ACHN (cell line): ENCODE measurements at regions not wholly inside any gene's neighbourhood (a gene's known extent, or its start where the extent isn't known, plus 50 kb on each side); places are given as distances from the start of the nearest gene placed in this dataset.
"Not testable (repeated sequence)": the region's sequence is repeated elsewhere in the genome, so short reads cannot be mapped to it uniquely, and the experiment has no call there.

ENCODE experiments used
- DNase-seq: peaks from one replicate; pipeline ENCODE4 v3.0.0-alpha.2; 2015
- in situ Hi-C: cut with HindIII; loops from 2 replicates; pipeline ENCODE4 v1.10.0; 2017; ENCODE audit warnings: low sequenced_read_pairs, low pct_ligation_motif_present, low pct_unique_long_range_greater_than_20kb

DNA sequence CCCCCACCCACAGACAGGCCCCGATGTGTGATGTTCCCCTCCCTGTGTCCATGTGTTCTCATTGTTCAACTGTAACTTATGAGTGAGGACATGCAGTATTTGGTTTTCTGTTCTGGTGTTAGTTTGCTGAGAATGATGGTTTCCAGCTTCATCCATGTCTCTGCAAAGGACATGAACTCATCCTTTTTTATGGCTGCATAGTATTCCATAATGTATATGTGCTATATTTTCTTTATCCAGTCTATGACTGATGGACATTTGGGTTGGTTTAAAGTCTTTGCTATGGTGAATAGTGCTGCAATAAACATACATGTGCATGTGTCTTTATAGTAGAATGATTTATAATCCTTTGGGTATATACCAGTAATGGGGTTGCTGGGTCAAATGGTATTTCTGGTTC lies 194.1 kb upstream of the CXCL12 start:
- DNase-seq, in situ Hi-C loops: not testable (repeated sequence)

DNA sequence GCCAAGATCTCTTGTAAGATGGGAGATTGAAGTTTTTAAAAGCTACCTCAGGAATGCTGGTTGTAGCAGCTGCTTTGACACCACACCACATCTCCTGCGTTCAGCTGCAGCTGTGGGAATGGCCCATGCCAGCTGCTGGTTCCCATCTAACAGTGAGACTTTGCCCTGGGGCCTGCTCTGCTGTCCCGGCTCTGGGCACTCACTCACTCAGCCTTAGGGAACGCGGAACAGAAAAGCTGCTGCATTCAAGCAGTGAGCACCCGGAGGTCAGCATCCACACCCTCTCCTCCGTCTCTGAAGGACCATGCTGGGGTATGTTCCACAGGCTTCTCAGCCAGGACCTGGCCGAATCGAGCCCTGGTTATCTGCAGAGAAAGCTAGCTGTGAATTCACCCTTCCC lies 197.1 kb upstream of the CXCL12 start:
- in situ Hi-C loops, result no loop called here
- no peak for DNase-seq

DNA sequence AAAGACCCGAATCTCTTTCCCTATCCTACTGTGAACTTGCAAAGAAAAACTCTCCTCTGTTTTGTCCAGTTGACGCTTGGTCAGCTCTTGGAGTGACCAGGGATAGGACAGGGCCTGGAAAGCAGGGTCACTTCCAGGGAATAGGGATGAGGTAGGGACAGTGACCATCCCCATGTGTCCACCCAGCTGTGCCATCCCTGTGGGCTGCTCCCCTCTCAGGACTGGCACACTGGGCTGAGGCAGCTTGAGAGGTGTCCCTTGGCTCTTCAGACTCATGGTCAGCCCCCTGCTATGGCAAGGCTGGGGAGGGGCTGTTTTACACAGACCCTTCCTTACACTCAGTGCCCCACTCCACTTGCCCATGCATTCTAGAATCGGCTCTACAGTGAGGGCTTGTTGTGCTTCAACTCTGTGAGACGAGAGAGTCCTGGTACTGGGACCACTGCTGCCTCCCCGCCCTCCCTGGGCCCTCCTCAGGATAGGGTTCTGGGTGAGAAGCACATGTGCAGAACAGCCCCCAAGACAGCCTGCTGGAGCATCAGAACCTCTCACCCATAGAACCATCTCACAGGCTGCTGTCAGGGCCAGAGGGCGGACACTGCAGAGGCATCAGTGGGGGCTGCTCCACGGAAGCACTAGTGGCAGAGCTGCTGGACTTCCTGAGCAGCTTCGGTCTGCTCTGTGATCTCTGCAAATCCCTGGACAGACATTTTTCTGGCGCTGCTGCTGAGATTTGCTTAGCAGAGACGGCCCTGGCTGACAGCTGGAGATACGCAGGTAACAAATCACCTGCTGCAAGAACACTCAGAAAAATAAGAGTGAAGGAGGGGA lies 202.8 kb upstream of the CXCL12 start:
- DNase-seq, result no peak
- in situ Hi-C loops, result no loop called here

DNA sequence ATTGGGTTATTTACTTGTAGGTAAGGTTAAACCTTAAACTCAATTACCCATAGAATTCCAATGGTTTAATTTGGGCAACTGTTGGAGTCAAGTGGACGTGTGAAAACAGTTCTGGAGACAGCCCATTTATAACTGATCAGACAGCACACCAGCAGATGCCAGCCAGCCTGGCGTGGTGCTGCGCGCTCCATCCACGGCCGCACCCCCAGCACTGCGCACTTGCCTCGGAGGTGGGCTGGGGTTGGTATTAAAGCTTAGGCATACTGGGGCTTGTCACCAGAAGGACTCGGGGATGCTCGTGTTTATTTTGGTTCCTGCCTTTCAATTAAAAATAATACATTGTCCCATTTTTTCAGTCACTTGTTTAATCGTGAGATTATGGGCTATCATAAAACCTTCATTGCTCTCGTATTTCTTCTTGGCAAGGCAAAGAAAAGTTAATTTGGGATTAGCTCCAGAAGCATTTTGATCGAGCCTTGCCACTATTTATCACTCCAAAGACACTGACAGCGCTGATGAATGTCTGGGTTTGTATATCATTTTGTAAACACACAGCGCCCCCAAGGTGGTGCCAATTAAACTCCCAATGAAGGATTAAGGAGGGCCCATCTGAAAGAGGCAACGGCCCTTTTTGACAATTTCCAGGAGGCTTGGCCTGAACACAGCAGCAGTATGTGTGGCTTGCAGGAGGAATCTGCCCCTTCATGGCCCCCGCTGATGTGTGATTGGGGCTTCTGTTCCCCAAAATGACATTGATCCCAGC lies 204.5 kb upstream of the CXCL12 start:
- in situ Hi-C loops, result no loop called here
- DNase-seq, result no peak

DNA sequence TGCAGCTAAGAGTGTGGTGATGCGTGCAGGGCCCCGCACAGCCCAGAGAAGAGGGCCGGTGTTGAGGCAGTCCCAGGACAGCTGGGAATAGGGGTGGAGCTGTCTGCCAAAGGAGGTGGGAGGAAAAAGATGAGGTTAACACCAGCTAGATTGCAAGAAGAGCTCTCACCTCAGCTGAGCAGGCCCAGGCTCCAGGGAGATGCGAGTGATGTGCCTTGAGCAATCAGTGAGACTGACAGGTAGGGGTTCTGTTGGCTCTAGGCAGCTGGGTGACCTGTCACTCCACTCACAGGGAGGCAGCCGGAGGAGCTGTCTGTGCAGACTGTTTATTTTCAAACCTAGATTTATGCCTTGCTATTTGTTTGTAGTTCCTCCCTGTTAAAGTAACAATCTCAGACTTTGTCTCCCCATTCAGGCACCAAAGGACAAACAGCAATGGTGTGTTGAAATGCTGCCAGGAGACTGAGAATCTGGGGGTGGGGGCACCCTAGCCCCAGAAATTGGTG lies 205.1 kb upstream of the CXCL12 start:
- in situ Hi-C loops, result no loop called here
- no peak for DNase-seq

DNA sequence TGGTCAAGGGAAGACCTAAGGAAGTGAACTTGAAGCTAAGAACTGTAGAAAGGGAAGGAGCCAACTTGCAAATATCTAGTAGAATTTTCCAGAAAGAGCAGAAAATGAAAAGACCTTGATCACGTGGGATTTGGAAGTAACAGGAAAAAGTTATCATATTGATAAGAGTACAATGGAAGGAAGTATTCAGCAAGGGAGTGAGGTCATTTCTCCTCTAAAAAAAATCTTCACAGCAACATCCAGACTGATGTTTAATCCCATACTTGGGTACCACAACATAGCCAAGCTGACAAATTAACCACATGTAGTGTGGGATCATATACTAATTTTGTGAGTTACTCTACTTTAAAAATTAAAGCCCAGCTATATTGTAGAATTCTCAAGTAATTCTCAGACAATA lies 207.0 kb upstream of the CXCL12 start:
- in situ Hi-C loops, result no loop called here

DNA sequence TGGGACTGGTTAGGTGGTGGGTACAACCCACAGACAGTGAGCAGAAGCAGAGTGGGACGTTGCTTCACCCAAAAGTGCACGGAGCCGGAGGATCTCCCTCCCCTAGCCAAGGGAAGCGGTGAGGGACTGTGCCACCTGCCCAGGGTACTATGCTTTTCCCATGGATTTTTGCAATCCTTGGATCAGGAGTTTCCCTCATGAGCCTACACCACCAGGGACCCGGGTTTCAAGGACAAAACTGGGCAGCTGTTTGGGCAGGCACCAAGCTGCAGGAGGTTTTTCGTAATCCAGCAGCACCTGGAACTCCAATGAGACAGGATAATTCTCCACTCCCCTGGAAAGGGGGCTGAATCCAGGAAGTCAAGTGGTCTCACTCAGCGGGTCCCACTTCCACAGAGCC lies 209.1 kb upstream of the CXCL12 start:
- in situ Hi-C loops, result no loop called here
- no peak for DNase-seq

More for the DNA sequence above, 207.0 kb upstream of the CXCL12 start:
- no peak for DNase-seq

DNA sequence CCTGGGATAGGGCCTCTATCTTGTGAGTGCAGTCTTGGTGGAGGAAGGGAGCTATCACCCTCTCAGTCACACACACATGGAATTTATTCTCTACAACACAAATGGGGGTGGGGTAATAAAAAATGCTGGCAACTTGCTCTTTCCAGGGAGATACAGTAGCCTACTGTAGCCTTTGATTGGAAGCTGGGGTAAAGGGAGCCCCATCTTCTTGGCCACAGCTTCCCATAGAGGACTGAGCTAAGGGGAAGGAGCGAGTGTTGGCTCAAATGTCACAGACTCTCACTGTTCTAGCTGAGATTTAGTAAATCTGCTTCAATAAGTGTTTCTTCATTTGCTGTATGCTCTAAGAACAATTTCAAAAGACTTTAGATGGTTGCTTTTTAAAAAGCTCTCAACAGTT lies 222.2 kb upstream of the CXCL12 start:
- no peak for DNase-seq
- in situ Hi-C loops, result no loop called here

DNA sequence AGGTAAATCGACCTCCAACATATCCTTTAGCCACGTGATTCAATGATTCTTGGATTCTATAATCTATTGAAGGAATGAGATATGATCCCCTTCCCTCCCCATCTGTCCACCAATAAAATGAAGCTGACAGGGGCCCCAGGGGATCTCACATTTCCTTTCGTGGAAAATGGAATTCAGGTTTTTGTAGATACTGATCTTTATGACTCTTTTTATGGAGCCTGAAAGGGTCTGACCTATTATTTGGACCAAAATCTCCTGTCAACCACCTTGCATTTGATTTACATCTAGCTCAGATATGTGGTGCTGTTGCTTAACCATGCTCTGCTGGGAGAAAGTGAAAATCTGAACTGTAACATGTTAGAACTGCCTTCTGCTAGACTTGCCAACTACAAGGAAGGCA lies 234.0 kb upstream of the CXCL12 start:
- DNase-seq, result no peak
- in situ Hi-C loops, result no loop called here

DNA sequence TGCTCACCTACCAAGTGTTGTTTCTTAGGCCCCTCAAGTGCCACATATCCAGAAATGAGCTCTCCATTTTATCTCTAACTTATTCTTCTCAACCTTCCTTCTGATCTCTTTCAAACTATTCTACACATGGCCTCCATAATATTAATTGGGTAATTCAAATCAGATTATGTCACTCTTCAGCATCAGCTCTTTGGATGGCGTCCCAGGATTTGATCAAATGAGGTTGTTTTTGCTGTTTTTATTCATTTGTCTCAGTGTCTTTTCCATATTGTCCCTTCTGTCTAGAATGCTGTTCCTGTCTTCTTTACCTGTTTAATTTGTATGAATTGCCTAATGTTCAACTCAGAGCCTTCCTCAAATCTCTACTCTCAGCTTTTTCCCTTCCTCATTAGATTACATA lies 234.6 kb upstream of the CXCL12 start:
- in situ Hi-C loops, result no loop called here
- no peak for DNase-seq

DNA sequence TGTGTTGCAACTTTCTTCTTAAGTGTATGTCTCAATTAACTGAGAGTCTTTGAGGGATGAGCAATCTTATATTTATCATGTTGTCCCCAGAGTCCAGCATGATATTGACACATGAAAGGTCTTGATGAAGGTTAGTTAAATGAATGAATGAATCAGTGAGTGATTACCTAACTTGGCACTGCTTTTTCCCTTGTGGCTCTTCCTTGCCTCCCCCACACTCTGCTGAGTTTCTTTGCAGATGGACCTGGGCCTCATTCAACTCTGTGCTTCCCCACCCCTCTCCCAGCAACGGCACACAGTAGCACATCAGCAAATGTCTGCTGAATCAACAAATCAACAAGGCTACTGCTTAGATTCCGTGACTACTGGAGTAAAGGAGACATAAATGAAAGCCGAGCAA lies 235.1 kb upstream of the CXCL12 start:
- in situ Hi-C loops, result no loop called here
- no peak for DNase-seq

DNA sequence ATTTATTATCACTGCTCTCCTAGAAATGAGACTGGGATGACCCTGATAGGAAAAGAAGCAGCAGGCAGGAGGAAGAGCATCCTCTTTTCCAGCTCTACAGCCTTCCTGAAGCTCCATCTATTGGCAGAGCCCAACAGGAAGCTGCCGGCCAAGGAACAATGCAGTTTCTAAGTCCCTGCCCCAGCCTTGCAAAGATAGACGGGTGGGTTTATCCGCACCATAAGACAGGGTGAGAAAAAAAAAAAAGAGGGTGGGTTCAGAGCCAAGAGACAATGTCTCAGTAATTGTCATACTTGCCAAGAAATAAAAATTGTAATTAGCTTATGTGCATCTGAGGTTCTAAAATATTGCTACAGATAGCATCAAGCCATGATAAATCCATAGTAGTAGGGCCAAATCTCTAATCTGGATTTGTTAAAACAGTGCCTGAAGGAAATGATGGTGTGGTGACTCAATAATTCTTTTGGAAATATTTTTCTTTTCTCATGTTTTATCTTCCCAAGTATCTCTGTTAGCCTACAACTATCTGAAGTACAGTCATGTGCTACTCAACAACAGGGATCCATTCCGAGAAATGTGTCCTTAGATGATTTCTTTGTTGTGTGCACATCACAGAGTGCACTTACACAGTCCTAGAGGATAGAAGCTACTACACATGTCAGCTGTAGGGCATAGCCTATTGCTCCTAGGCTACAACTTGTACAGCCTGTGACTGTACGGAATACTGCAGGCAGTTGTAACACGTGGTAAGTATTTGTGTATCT lies 242.9 kb upstream of the CXCL12 start:
- in situ Hi-C loops, result no loop called here
- no peak for DNase-seq

DNA sequence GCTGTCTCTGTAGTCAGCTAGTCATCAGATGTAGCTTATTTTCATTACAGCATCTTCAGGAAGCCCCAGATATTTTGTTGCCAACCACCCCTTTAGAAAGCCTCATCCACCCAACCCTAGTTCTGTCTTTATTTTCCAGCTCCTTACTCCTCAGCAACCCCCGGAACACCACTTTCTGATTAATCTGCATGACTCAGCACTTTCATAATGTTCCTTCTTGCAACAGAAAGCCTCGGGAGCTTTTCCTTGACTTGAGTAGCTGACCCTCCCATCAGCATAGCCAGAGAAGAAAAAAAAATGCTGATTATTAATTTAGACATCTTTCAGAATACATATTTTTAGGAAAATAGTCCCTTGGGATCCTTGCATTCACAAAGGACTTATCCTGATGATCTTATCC lies 244.0 kb upstream of the CXCL12 start:
- in situ Hi-C loops, result no loop called here
- DNase-seq, result peak; percentile 31

DNA sequence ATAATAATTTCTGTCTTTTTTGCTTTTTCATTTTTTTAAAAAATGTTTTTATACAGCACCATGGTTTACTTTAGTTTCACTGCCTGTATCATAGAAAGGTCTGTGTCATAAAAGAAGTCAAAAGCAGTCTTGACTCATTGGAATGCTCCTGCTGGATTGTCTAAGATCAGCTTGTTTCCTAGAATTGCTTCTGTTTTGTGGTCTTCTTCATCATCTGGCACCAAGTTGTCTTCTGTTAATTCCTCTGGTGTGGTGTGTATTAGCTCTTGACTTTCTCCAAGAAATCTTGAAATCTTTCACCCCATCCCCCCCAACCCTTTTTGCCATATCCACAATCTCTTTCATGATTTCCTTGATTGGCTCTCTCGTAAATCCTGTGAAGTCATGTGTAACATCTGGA lies 250.3 kb upstream of the CXCL12 start:
- no peak for DNase-seq
- in situ Hi-C loops, result no loop called here

DNA sequence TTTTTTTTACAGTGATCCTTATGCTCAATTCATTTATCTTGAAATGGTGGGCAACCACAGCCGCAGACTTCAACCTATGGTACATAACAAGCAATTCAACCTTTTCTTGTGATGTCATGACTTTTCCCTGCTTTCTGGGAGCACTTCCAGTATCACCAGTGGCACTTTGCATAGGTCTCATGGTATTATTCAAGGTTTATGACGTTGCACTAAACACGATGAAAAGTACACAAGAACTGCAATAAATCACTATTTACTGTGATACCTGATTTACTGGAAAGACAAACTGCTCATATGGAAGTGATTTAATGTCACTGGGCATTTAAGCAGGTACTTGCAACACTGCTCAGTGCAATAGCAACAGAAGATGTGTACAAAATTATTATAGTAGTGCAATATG lies 251.7 kb upstream of the CXCL12 start:
- no peak for DNase-seq
- in situ Hi-C loops, result no loop called here

DNA sequence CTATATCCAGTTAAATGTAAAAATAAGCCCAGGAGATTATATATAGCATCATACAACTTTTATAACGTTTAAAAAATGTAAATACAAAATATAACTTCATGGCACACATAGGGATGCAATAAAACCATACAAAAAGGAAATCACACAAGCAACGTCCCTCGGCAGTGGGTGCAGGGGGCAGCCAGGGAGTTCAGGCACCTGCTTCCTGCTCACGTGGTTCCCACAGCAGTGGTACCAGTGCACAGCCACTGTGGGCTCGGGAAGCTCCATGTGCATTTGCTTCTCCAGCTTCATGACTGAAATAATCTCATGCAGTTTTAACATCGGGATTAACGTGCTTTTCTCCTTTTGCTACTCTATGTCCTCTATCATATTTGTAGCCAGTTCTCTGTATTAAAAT lies 255.5 kb upstream of the CXCL12 start:
- no peak for DNase-seq

DNA sequence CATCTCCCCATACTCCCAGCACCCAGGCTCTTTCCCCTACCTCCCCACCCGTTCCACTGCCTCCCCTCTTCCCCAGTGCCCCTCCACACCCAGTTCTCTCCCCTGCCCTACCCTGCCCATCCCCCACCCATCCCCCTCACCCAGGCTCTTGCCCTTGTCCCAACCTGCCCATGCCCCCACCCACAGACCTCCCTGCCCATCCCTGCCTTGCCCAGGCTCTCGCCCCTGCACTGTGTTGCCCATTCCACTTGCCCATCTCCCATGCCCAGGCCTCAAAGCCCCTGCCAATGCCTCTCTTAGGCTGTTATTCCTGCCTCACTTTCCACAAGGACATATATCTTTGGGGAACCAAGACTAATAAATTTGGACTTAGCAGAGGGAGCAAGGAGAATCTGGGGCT lies 262.6 kb upstream of the CXCL12 start:
- in situ Hi-C loops, result no loop called here
- DNase-seq, result no peak

More for the DNA sequence above, 255.5 kb upstream of the CXCL12 start:
- in situ Hi-C loops, result no loop called here

DNA sequence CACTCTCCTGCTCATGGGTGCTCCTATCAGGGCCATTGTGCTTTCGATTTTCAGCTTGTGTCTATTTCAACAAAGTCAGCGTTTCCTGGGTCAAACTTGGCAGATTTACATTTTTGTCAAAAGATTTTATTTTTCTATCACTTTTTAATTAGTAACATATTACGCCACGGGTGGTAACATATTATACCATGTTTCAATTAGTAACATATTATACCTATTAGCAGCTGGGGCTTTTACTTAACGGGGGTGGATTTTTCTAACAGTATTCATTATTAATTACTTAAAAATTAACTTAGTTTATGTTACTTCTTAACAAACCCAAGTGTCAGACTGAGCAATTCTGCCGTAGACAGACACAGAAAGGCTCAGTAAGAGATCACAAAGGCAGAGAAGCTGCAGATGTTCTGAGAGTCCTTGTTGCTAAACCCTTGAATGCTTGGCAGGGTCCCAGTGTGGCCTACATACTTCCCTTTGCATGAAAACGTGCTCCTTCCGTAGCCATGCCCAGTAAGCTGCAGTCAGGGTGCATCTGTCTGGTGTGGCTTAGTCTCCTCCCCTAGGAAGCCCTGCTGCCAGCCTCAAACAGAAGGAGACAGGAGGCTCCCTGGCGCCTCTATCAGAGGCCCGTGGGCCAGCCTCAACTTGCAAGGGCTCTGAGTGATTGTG lies 263.1 kb upstream of the CXCL12 start:
- in situ Hi-C loops, result no loop called here
- peak; percentile 14 for DNase-seq
